Cardiac fibroblast (primary cell): ENCODE measurements at regions not wholly inside any gene's neighbourhood (a gene's known extent, or its start where the extent isn't known, plus 50 kb on each side); places are given as distances from the start of the nearest gene placed in this dataset.

Experiments used
- DNase-seq, 2 donors: peaks; one replicate each; pipeline versions ENCODE4 v3.0.0 to v3.0.0-alpha.2; 2010; ENCODE audit warnings: low read depth in 2 of 2
- H3K4me3 ChIP-seq, 2 donors: replicated peaks in 1 of 2; 1 replicate in 1 of 2; 2 replicates in 1 of 2; pipeline ENCODE4 v1.5.1; 2011; ENCODE audit warnings: low read depth in 2 of 2, low read length in 2 of 2, mild to moderate bottlenecking in 2 of 2, moderate library complexity in 1 of 2
- CTCF ChIP-seq: IDR thresholded peaks from one replicate; pipeline ENCODE4 v1.5.1; 2011; ENCODE audit warnings: low read depth, mild to moderate bottlenecking, low read length, inconsistent platforms

GRCh38 chr7:24372961-24373955 is 89.3 kb downstream of the NPY start:
- no peak overlapping the region for H3K4me3 ChIP-seq
- DNase-seq, result no peak
- TF ChIP-seq CTCF, result no peak

GRCh38 chr7:24378871-24379616 is 95.1 kb downstream of the NPY start:
- peak; percentile 13 to 72 for DNase-seq
- H3K4me3 ChIP-seq, result no peak overlapping the region
- no peak for TF ChIP-seq CTCF

GRCh38 chr7:24381894-24382505 is 98.0 kb downstream of the NPY start:
- no peak overlapping the region for H3K4me3 ChIP-seq
- TF ChIP-seq CTCF, result peak; percentile 41
- DNase-seq, result peak; percentile 10 to 48

GRCh38 chr7:24383055-24383454 is 99.1 kb downstream of the NPY start:
- no peak for TF ChIP-seq CTCF
- DNase-seq, result no peak

GRCh38 chr7:24384362-24385030 is 100.5 kb downstream of the NPY start:
- DNase-seq, result no peak
- TF ChIP-seq CTCF, result no peak
- H3K4me3 ChIP-seq, result no peak overlapping the region

More at GRCh38 chr7:24383055-24383454, 99.1 kb downstream of the NPY start:
- no peak overlapping the region for H3K4me3 ChIP-seq

GRCh38 chr7:24388212-24388611 is 104.2 kb downstream of the NPY start:
- no peak overlapping the region for H3K4me3 ChIP-seq
- no peak for DNase-seq
- TF ChIP-seq CTCF, result no peak
